DOHH2 (cell line): ENCODE measurements at regions not wholly inside any gene's neighbourhood (a gene's known extent, or its start where the extent isn't known, plus 50 kb on each side); places are given as distances from the start of the nearest gene placed in this dataset.
"Not testable (repeated sequence)": the region's sequence is repeated elsewhere in the genome, so short reads cannot be mapped to it uniquely, and the experiment has no call there.

ENCODE experiments used
- H3F3A ChIP-seq: fragments of 200-600 bp; sonication (generic), shearing (Covaris generic); 2 replicates; pipeline ENCODE4 v1.6.0; 2016; ENCODE audit warnings: antibody characterized with exemption, mild to moderate bottlenecking; ENCODE audit not compliant: control insufficient read depth, insufficient read depth
- H3K27ac ChIP-seq: fragments of 200-600 bp; sonication (generic); 2 replicates; pipeline ENCODE4 v1.5.1; 2014; ENCODE audit warnings: low read depth, mild to moderate bottlenecking, low read length, moderate library complexity
- H3K27me3 ChIP-seq: fragments of 200-600 bp; sonication (generic); 2 replicates; pipeline ENCODE4 v1.6.1; 2014; ENCODE audit warnings: mild to moderate bottlenecking, low read length, mixed read lengths; ENCODE audit not compliant: control insufficient read depth
- H3K36me3 ChIP-seq: fragments of 200-600 bp; sonication (generic); 2 replicates; pipeline ENCODE4 v1.6.1; 2014; ENCODE audit warnings: mild to moderate bottlenecking, low read length, moderate library complexity, mixed read lengths; ENCODE audit not compliant: control insufficient read depth
- H3K4me1 ChIP-seq: fragments of 200-600 bp; sonication (generic); 2 replicates; pipeline ENCODE4 v1.6.1; 2014; ENCODE audit warnings: mild to moderate bottlenecking, low read length, mixed read lengths; ENCODE audit not compliant: control insufficient read depth
- H3K4me2 ChIP-seq: fragments of 200-600 bp; sonication (generic); 2 replicates; pipeline ENCODE4 v1.6.0; 2014; ENCODE audit warnings: mild to moderate bottlenecking, low read length, moderate library complexity
- H3K4me3 ChIP-seq: fragments of 200-600 bp; sonication (generic); 2 replicates; pipeline ENCODE4 v1.5.1; 2014; ENCODE audit warnings: mild to moderate bottlenecking, low read length, mixed read lengths
- H3K79me2 ChIP-seq: fragments of 200-600 bp; sonication (generic); 2 replicates; pipeline ENCODE4 v1.6.1; 2014; ENCODE audit warnings: mild to moderate bottlenecking, low read length, mixed read lengths; ENCODE audit not compliant: control insufficient read depth
- H3K9me2 ChIP-seq: fragments of 200-600 bp; sonication (generic); replicated peaks from 2 replicates; pipeline ENCODE4 v1.6.1; 2014; ENCODE audit warnings: mild to moderate bottlenecking, low read length, mixed read lengths; ENCODE audit not compliant: control insufficient read depth
- H3K9me3 ChIP-seq: fragments of 200-600 bp; sonication (generic); 2 replicates; pipeline ENCODE4 v1.6.1; 2014; ENCODE audit warnings: antibody characterized with exemption, low read length, mixed read lengths; ENCODE audit not compliant: control insufficient read depth, insufficient read depth
- H4K20me1 ChIP-seq: fragments of 200-600 bp; sonication (generic); 2 replicates; pipeline ENCODE4 v1.6.0; 2014; ENCODE audit warnings: low read depth, mild to moderate bottlenecking, antibody characterized with exemption, low read length, moderate library complexity; ENCODE audit not compliant: control insufficient read depth, insufficient read depth
- CTCF ChIP-seq: fragments of 200-600 bp; sonication (generic); IDR thresholded peaks from one replicate; pipeline ENCODE4 v1.5.1; 2014; ENCODE audit warnings: antibody characterized with exemption, mild to moderate bottlenecking, low read depth, low read length; ENCODE audit not compliant: poor library complexity, severe bottlenecking
- EZH2phosphoT487 ChIP-seq: fragments of 200-600 bp; sonication (generic); IDR thresholded peaks from 2 replicates; pipeline ENCODE4 v1.6.1; 2017; ENCODE audit warnings: borderline replicate concordance, mild to moderate bottlenecking, antibody characterized with exemption, low read length, moderate library complexity, mixed read lengths

GRCh38 chr11:12603143-12604088, 70.8 kb upstream of the TEAD1 start:
- H3K9me3 ChIP-seq, result no peaks in the 10 kb centered on the region
- H3K4me2 ChIP-seq, result no peak overlapping the region
- H3K4me1 ChIP-seq, result no peaks in the 10 kb centered on the region
- no peaks in the 10 kb centered on the region for H4K20me1 ChIP-seq
- no peak overlapping the region for H3K27ac ChIP-seq
- H3K79me2 ChIP-seq, result no peaks in the 10 kb centered on the region
- H3K27me3 ChIP-seq, result no peaks in the 10 kb centered on the region
- H3F3A ChIP-seq, result no peaks in the 10 kb centered on the region
- H3K4me3 ChIP-seq, result no peak overlapping the region
- H3K9me2 ChIP-seq, result no peaks in the 10 kb centered on the region
- TF ChIP-seq CTCF, result no peak
- TF ChIP-seq EZH2phosphoT487, result no peak
- H3K36me3 ChIP-seq, result no peaks in the 10 kb centered on the region

- Histone ChIP-seq H3K27me3 (no peaks in the 10 kb centered on the region), H3K9me2 (no peaks in the 10 kb centered on the region), H3K4me1 (no peaks in the 10 kb centered on the region), H3K4me2 (no peak overlapping the region), H3F3A (no peaks in the 10 kb centered on the region), H4K20me1 (no peaks in the 10 kb centered on the region), H3K36me3 (no peaks in the 10 kb centered on the region), H3K9me3 (no peaks in the 10 kb centered on the region; the same call in 1 of the 2 replicates), H3K79me2 (no peaks in the 10 kb centered on the region), H3K4me3 (no peak overlapping the region), H3K27ac (no peak overlapping the region)
- TF ChIP-seq CTCF (no peak), EZH2phosphoT487 (no peak)
Measured at GRCh38 chr11:12604557-12605153, 69.6 kb upstream of the TEAD1 start.

- no peak overlapping the region for H3K4me3 ChIP-seq
- H3K4me1 ChIP-seq, result no peaks in the 10 kb centered on the region
- H3K27me3 ChIP-seq, result no peaks in the 10 kb centered on the region
- no peaks in the 10 kb centered on the region; the same call in 1 of the 2 replicates for H3K9me3 ChIP-seq
- H4K20me1 ChIP-seq, result no peaks in the 10 kb centered on the region
- no peaks in the 10 kb centered on the region for H3F3A ChIP-seq
- H3K27ac ChIP-seq, result no peak overlapping the region
- H3K4me2 ChIP-seq, result no peak overlapping the region
- TF ChIP-seq CTCF (no peak), EZH2phosphoT487 (no peak)
- no peaks in the 10 kb centered on the region for H3K79me2 ChIP-seq
- no peaks in the 10 kb centered on the region for H3K9me2 ChIP-seq
- no peaks in the 10 kb centered on the region for H3K36me3 ChIP-seq
Measured at GRCh38 chr11:12606597-12606996, 67.6 kb upstream of the TEAD1 start.

GRCh38 chr11:12608678-12609077, 65.5 kb upstream of the TEAD1 start:
- H3K9me2 ChIP-seq, H3K4me1 ChIP-seq, H3K27me3 ChIP-seq, H3K79me2 ChIP-seq, H3K4me3 ChIP-seq, H3K9me3 ChIP-seq, H3K27ac ChIP-seq, H3F3A ChIP-seq, H3K4me2 ChIP-seq, H3K36me3 ChIP-seq, H4K20me1 ChIP-seq: not testable (repeated sequence)
